H54 (cell line): ENCODE measurements at regions not wholly inside any gene's neighbourhood (a gene's known extent, or its start where the extent isn't known, plus 50 kb on each side); places are given as distances from the start of the nearest gene placed in this dataset.

Source experiments
- DNase-seq: peaks from one replicate; pipeline ENCODE4 v3.0.0; 2011; ENCODE audit warnings: low spot score, mixed read lengths; ENCODE audit not compliant: insufficient read length
- FAIRE-seq: peaks from 3 replicates; lab custom pipeline; 2011; peaks lifted over from hg19 to GRCh38; lab: Jason Lieb, UNC
- POLR2A ChIP-seq: IDR thresholded peaks from 2 replicates; pipeline ENCODE4 v1.6.1; 2011; ENCODE audit warnings: low read depth, mild to moderate bottlenecking, low read length

DNA sequence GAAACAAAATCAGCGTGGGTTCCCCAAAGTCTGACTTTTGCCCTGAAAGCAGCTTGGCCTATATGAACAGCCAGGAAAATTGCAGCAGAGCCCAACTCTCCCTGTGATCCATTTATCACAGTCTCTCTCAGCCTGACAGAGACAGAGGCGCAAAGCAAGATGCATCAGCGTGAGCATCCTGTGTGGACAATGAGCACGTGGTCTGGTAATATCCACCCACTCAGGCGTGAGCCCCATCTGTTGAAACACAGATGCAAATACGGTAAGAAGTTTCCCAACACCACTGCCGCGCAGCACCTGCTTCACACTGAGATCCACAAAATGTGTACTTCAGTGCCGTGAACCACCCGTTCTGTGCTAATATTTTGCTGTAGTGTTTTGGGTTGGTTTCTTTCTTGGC lies 114.6 kb downstream of the MRPL36 start:
- TF ChIP-seq POLR2A, result no peak
- FAIRE-seq (no peak), DNase-seq (no peak)

DNA sequence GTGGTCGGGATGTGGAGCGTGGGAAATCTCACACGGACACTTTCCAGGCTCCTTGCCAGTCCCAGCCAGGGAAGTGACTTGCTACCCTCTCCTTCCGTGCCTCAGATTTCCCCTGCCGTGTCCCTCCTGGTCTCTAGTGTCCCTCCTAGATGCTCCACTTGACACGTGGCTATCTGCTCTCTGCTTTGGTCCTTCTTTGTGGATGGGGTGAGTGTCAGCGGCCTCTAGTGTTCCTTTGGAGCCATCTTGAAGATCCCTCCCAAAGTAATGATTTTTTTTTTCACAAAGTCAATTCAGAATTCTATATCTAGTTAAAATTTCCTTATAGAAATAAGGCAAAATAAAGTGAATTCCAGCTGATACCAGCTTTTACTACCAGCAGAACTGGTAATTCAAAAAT lies 117.7 kb downstream of the MRPL36 start:
- TF ChIP-seq POLR2A, result no peak
- FAIRE-seq (no peak), DNase-seq (no peak)

DNA sequence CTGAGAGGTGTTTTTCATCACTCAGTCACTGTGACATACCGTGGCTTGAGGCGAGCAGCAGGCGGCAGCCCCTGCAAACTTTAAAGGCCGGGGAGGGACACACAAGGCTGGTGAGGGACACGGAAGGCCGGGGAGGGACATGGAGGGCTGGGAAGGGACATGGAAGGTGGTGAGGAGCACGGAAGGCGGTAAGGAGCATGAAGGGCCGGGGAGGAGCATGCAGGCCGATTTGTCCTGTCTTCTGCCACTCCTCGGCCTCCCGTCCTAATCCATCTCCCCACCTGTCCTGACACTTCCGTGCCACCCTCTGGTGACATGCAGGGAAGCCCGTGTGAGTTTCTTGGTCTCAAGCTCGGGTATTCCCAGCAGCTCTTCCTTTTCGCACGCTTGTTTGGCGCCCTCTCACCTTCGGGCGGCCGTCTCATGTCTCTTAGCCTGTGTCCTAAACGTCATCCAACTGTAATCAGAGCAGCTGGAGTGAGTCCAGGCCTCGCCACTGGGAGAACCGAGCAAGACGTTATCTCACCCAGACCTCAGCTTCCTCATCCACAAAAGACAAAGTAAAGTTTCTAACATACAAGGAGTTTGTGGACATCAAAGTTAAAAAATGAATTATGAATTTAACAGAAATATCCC lies 126.5 kb downstream of the MRPL36 start:
- TF ChIP-seq POLR2A, result no peak
- DNase-seq, result no peak
- no peak for FAIRE-seq

DNA sequence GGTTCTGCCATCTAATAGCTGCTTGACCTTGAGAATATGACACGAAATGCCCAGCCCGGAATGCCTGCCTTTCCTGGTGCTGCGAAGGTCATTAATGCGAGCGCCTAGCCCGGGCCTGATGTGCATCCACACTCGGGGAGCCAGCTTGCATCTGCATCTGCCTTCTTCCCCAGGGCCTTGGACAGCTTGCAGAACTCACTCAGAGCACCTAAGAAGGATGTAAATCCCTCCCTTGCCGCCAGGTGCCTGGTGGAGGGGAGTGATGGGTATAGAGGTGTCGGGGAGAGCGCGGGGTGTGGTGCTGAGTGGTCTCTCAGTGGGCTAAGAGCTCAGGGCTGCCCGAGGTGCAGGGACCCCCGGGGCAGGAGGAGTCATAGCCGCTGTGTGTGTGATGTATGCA lies 127.2 kb downstream of the MRPL36 start:
- no peak for TF ChIP-seq POLR2A

DNA sequence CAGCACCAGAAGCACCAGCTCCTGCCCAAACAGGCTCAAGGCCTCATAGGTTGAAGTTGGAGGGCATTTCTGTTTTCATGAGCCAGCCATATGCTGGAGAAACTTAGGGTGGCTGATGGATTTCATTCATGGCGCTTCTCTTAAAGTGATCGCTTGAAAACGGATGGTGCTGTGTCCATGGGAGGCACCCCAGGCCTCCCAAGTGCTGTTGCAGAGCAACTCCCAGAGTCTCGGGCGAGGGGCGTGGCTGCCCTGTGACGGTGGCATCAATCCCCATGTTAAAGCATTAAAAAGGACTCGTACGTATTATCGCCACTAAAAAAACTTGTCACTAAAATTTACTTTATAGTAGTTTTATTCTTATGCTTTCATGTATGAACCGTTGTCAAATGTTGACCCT lies 128.3 kb downstream of the MRPL36 start:
- TF ChIP-seq POLR2A, result no peak
- FAIRE-seq (no peak), DNase-seq (no peak)

More for the DNA sequence above, 127.2 kb downstream of the MRPL36 start:
- FAIRE-seq, result no peak
- DNase-seq, result no peak

DNA sequence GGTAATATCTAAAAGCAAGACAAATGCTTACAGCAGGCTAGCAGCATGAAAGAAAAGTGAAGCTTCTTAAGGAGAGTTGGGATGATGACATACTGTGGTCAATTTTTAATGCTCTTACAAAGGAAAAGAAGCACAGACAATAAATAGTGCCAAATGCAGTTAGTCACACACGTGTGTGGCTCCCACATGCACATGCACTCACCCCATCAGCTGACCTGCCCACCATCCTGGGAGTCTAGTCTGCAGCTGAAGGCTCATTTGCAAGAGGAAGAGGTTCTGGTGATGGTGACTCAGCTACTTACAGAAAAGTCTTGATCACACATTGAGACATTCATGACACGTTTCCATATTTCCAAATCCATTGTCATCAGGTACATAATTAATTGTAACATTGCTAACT lies 129.3 kb downstream of the MRPL36 start:
- DNase-seq, result no peak
- no peak for TF ChIP-seq POLR2A
- FAIRE-seq, result no peak

DNA sequence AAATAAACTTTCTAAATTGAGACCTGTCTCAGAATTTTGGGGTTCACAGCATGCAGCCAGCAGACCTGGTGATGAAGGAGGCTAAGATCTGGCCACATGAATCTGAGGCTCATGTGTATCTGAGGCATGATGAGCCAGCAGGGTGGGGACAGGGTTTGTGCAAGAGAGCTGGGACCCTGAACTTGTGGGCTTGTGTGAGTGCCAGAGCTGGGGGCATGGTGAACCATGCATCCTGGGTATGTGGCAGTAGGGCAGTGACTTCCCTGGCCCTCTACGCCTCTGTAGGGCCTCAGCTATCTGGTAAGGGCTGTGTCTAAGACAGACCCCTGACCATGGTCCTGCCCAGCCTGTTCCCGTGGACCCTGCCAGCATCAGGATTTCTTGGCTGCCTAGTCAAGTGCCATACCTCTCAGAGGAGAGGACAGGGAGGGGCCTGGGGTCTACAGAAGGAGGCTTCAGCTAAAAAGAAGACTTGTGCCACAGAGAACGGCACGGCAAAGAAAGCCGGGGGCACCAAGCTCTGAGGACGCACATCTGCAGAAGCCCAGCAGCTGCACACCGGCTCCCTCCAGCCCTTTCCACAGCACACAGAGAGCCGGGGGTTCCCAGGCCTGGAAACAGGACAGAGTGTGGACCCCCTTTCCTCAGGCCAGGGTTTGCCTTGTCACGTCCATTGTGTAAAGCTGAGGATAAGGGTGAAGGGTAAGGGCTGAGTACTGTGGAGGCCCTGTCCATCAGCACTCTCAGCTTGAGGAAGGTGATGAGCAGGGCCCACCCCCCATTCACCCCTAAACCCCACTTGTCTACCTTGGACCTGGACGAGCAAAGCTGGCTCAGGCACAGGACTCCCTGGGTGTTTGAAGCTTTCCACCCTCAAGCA lies 130.1 kb downstream of the MRPL36 start:
- DNase-seq (no peak), FAIRE-seq (no peak)
- no peak for TF ChIP-seq POLR2A

DNA sequence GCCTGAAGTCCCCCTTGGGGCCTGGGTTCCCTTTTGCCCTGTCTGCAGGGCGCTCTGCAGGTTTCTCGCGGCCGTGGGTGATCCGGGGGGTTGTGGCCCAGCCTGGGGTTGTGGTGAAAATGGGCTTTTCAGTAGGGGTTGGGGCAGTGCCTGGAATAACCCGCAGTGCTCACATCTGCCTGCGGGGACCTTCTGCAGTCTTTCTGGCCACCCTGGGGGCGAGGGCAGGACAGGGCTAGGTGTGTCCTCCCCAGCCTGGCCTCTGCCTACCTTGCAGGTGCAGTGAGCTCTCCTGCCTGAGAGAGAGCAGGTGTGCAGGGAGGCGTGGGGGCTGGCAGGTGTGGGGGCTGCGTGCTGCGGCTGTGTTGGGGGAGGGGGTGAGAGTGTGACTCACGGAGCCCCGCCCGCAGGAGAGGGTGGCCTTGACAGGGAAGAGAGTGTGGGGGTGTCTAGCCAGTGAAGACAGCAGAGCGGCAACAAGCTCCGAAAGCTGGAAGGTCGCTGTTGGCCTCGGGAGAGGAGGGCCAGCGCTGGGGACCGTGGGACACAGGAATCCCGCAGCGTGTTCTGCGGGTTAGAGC lies 131.4 kb downstream of the MRPL36 start:
- no peak for TF ChIP-seq POLR2A
- FAIRE-seq (no peak), DNase-seq (no peak)

DNA sequence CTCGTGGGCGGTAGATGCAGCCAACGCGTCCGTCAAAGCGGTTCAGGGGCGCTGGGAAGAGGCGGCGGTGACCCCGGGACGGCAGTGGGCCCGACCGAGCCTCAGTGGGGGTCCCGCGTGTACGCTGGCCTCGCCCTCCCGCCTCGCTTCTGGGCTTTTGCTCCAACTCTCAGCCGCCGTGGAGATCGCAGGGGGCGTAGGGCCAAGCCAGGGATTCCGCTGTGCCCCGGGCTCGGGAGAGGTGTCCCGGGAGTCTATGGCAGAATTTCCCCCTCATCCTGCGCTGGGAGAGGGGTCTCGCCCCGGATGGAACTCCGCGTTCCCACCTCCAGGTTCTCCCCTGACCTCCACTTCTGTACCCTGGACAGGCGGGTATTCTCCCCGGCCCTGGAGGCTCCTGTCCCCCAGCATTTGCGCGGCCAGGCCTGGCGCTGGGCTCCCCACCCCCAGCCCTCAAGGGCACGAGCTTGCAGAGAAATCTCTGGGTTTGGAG lies 131.9 kb downstream of the MRPL36 start:
- TF ChIP-seq POLR2A, result no peak
- DNase-seq (no peak), FAIRE-seq (no peak)

DNA sequence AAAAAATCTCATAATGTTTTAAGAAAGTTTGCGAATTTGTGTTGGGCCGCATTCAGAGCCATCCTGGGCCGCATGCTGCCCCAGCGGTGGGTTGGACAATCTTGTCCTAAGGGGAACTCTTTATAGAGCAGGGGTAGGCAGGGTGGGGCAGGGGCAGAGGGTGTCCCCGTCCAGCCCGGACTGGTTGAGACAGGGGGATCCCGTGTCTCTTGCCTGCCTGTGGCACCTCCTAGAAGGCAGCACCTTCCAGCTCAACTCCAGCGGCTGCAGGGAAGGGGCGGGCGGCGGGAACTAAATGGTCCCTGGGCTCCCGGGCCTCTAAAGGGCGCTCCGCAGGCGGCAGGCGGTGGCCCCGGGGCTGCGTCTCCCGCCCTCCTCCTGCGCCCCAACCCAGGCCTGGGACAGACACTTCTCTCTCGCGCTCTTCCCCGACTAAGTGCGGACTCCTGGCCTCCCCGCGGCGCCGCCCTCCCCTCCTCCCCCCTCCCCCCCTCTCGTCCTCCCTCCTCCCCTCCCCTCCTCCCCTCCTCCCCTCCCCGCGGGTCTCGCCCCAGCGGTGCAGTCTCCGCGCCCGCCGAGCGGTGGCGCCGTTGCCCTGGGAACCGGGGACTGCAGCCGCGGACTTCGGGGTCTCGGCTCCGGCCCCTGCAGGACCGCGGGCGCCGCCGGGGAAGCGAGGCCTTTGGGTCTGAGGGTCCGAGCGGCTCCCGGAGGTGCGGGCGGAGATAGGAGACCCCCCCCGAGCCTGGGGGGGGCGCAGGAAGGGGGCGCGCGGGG lies 132.6 kb downstream of the MRPL36 start:
- DNase-seq (no peak), FAIRE-seq (no peak)
- no peak for TF ChIP-seq POLR2A

DNA sequence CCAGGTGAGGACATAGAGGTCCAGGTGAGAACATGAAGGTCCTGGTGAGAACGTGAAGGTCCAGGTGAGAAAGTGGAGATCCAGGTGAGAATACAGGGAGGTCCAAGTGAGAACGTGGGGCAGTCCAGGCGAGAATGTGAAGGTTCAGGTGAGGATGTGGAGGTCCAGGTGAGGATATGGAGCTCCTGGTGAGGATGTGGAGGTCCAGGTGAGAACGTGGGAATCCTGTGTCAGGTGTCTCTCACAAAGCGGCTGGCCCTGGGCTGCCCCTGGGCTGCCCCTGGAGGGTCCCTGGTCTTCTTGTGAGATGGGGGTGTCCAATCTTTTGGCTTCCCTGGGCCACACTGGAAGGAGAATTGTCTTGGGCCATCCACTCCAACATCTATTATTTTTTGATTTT lies 133.4 kb downstream of the MRPL36 start:
- no peak for TF ChIP-seq POLR2A
- FAIRE-seq (no peak), DNase-seq (no peak)

DNA sequence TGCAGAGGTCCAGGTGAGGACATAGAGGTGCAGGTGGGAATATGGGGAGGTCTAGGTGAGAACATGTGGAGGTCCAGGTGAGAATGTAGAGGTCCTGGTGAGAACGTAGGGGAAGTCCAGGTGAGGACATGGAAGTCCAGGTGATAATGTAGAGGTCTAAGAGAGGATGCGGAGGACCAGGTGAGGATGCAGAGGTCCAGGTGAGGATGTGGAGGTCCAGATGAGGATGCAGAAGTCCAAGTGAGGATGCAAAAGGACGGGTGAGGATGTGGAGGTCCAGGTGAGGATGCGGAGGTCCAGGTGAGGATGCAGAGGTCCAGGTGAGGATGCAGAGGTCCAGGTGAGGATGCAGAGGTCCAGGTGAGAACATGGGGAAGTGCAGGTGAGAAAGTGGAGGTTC lies 133.8 kb downstream of the MRPL36 start:
- no peak for TF ChIP-seq POLR2A
- DNase-seq (no peak), FAIRE-seq (no peak)

DNA sequence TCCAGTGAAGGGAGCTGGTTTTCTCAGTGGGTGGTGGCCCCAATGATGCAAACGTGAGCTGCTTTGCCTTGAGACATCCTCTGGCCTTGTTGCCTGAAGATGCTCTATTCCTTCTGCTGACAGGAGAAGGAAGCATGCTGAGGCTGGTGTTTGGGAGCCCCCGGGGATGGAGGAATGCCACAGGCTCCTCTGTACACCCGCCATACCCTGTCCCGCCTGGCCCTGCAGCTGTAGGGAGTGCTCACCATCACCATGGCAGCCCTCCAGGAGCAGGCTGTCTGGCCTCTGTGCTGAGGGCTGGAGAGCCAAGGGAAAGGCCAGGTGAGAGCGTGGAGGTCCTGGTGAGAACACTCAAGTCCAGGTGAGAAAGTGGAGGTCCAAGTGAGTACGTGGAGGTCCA lies 134.4 kb downstream of the MRPL36 start:
- no peak for TF ChIP-seq POLR2A
- FAIRE-seq, result no peak
- DNase-seq, result no peak
